WTC11 (cell line): ENCODE measurements at regions not wholly inside any gene's neighbourhood (a gene's known extent, or its start where the extent isn't known, plus 50 kb on each side); places are given as distances from the start of the nearest gene placed in this dataset.
A peak's percentile ranks its signal among the peaks of the same experiment; 100 is the strongest.

Experiments
- ATAC-seq: fragments of 200-7000 bp; cut with Tn5 transposase; 2 replicates; pipeline ENCODE4 v1.10.0; 2021; ENCODE audit warnings: mild to moderate bottlenecking, moderate library complexity
- CTCF ChIA-PET: fragments of 300-600 bp; sonication (Branson Sonifier 250); formaldehyde crosslinking; loops from one replicate; lab custom pipeline; 2021; ENCODE audit warnings: antibody characterized with exemption; lab: Charles Lee
- POLR2A ChIA-PET: fragments of 350-600 bp; sonication (Branson Sonifier 250); formaldehyde crosslinking; loops from one replicate; lab custom pipeline; 2021; ENCODE audit warnings: antibody characterized with exemption; lab: Charles Lee
- DNase-seq: peaks from one replicate; pipeline ENCODE4 v3.0.0; 2021; ENCODE audit warnings: low spot score
- H3K27ac Mint-ChIP-seq: 2 replicates; pipeline ENCODE4 v1.8.0; 2021; ENCODE audit warnings: mixed read lengths
- H3K27me3 Mint-ChIP-seq: 2 replicates; pipeline ENCODE4 v1.8.0; 2021; ENCODE audit warnings: low read depth, mild to moderate bottlenecking, moderate library complexity, mixed read lengths
- H3K36me3 Mint-ChIP-seq: 2 replicates; pipeline ENCODE4 v1.8.0; 2021; ENCODE audit warnings: mixed read lengths
- H3K4me1 Mint-ChIP-seq: 2 replicates; pipeline ENCODE4 v1.8.0; 2022; ENCODE audit warnings: mixed read lengths
- H3K4me3 Mint-ChIP-seq: 2 replicates; pipeline ENCODE4 v1.8.0; 2021; ENCODE audit warnings: mild to moderate bottlenecking, moderate library complexity, mixed read lengths
- H3K9me3 Mint-ChIP-seq: 2 replicates; pipeline ENCODE4 v1.8.0; 2021; ENCODE audit warnings: mixed read lengths
- CBFB ChIP-seq: sonication (generic); formaldehyde crosslinking; IDR thresholded peaks from 2 replicates; pipeline ENCODE4 v1.8.1; 2022; ENCODE audit warnings: mild to moderate bottlenecking, low read depth, missing genetic modification reagents
- E2F4 ChIP-seq: sonication (generic); formaldehyde crosslinking; IDR thresholded peaks from 2 replicates; pipeline ENCODE4 v1.8.1; 2022; ENCODE audit warnings: low read depth, mild to moderate bottlenecking, moderate library complexity, missing genetic modification reagents, borderline replicate concordance
- FOXJ3 ChIP-seq: sonication (generic); formaldehyde crosslinking; IDR thresholded peaks from 2 replicates; pipeline ENCODE4 v1.9.0; 2021; ENCODE audit warnings: missing genetic modification reagents, mild to moderate bottlenecking, borderline replicate concordance
- HMGA2 ChIP-seq: fragments of 250-450 bp; sonication (Bioruptor Pico); IDR thresholded peaks from 2 replicates; pipeline ENCODE4 v1.4.0; 2021; ENCODE audit warnings: mild to moderate bottlenecking, moderate library complexity
- JAZF1 ChIP-seq: fragments of 250-450 bp; sonication (Bioruptor Pico); IDR thresholded peaks from 2 replicates; pipeline ENCODE4 v1.9.0; 2021; ENCODE audit warnings: moderate library complexity, mild to moderate bottlenecking, inconsistent platforms
- KAT7 ChIP-seq: sonication (generic); formaldehyde crosslinking; IDR thresholded peaks from 2 replicates; pipeline ENCODE4 v1.8.1; 2023; ENCODE audit warnings: missing genetic modification reagents, mild to moderate bottlenecking, borderline replicate concordance
- MLX ChIP-seq: sonication (generic); formaldehyde crosslinking; IDR thresholded peaks from 2 replicates; pipeline ENCODE4 v1.8.1; 2023; ENCODE audit warnings: mild to moderate bottlenecking, missing genetic modification reagents, moderate library complexity
- MXD4 ChIP-seq: fragments of 250-450 bp; sonication (Bioruptor Pico); IDR thresholded peaks from 2 replicates; pipeline ENCODE4 v1.8.0; 2021; ENCODE audit warnings: mild to moderate bottlenecking, moderate library complexity, borderline replicate concordance
- NFATC4 ChIP-seq: fragments of 250-450 bp; sonication (Bioruptor Pico); IDR thresholded peaks from 2 replicates; pipeline ENCODE4 v1.9.0; 2021; ENCODE audit warnings: mild to moderate bottlenecking
- NR1H2 ChIP-seq: sonication (generic); formaldehyde crosslinking; IDR thresholded peaks from 2 replicates; pipeline ENCODE4 v1.9.0; 2021; ENCODE audit warnings: mild to moderate bottlenecking, moderate library complexity, missing genetic modification reagents
- NR3C1 ChIP-seq: sonication (generic); formaldehyde crosslinking; conservative IDR thresholded peaks from 2 replicates; pipeline ENCODE4 v1.8.1; 2023; ENCODE audit warnings: low read depth, mild to moderate bottlenecking, missing genetic modification reagents
- OVOL2 ChIP-seq: fragments of 250-450 bp; sonication (Bioruptor Pico); IDR thresholded peaks from 2 replicates; pipeline ENCODE4 v1.9.0; 2021; ENCODE audit warnings: mild to moderate bottlenecking, borderline replicate concordance
- SMAD4 ChIP-seq: sonication (generic); formaldehyde crosslinking; IDR thresholded peaks from 2 replicates; pipeline ENCODE4 v1.8.0; 2022; ENCODE audit warnings: mild to moderate bottlenecking, missing genetic modification reagents
- TP53 ChIP-seq: sonication (generic); formaldehyde crosslinking; IDR thresholded peaks from 2 replicates; pipeline ENCODE4 v1.8.1; 2023; ENCODE audit warnings: mild to moderate bottlenecking, missing genetic modification reagents
- USF2 ChIP-seq: sonication (generic); formaldehyde crosslinking; IDR thresholded peaks from 2 replicates; pipeline ENCODE4 v1.8.1; 2023; ENCODE audit warnings: mild to moderate bottlenecking, missing genetic modification reagents, moderate library complexity
- ZBTB43 ChIP-seq: sonication (generic); formaldehyde crosslinking; IDR thresholded peaks from 2 replicates; pipeline ENCODE4 v1.8.1; 2023; ENCODE audit warnings: mild to moderate bottlenecking, missing genetic modification reagents
- ZNF219 ChIP-seq: sonication (generic); formaldehyde crosslinking; IDR thresholded peaks from 2 replicates; pipeline ENCODE4 v1.8.0; 2023; ENCODE audit warnings: missing genetic modification reagents, mild to moderate bottlenecking, borderline replicate concordance
- ZNF232 ChIP-seq: sonication (generic); formaldehyde crosslinking; IDR thresholded peaks from 2 replicates; pipeline ENCODE4 v1.8.0; 2022; ENCODE audit warnings: mild to moderate bottlenecking, missing genetic modification reagents
- ZNF263 ChIP-seq: sonication (generic); formaldehyde crosslinking; IDR thresholded peaks from 2 replicates; pipeline ENCODE4 v1.8.1; 2022; ENCODE audit warnings: low read depth, mild to moderate bottlenecking, moderate library complexity, missing genetic modification reagents
- ZNF317 ChIP-seq: sonication (generic); formaldehyde crosslinking; IDR thresholded peaks from 2 replicates; pipeline ENCODE4 v1.8.1; 2023; ENCODE audit warnings: low read depth, mild to moderate bottlenecking, moderate library complexity, missing genetic modification reagents, borderline replicate concordance
- TF ChIP-seq, protein P1 (sequence below): fragments of 250-450 bp; sonication (Bioruptor Pico); IDR thresholded peaks from 2 replicates; pipeline ENCODE4 v2.1.2; 2022; ENCODE audit warnings: mild to moderate bottlenecking, moderate library complexity
- TF ChIP-seq, protein P2 (sequence below): sonication (generic); formaldehyde crosslinking; IDR thresholded peaks from 2 replicates; pipeline ENCODE4 v1.8.0; 2022; ENCODE audit warnings: missing genetic modification reagents

DNA sequence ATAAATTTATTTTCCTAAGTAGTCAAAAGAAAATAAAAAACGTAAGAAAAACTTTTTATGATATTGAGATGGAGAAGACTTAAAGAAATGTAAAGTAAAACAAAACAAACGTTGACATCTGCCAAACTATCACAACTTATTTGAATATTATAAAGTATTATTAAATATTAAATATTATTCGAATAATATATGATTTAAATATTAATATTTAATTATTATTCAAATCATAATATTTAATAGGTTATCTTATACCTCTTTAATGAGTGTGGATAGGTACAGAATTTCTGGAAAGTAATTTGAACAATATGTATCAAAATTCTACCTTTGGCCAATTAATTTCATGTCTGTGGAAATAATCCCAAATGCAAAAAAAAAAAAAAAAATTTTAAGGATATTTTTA lies 278.7 kb downstream of the RAD51AP2 start:
- TF ChIP-seq HMGA2: peak; percentile 99
- TF ChIP-seq ZNF232 (CRISPR knock-in tag): no peak
- DNase-seq: no peak
- Mint-ChIP-seq H3K4me1 (no peaks in the 10 kb centered on the region), H3K27ac (no peak overlapping the region), H3K36me3 (no peaks in the 10 kb centered on the region), H3K9me3 (no peaks in the 10 kb centered on the region), H3K27me3 (no peaks in the 10 kb centered on the region), H3K4me3 (no peak overlapping the region)
- ATAC-seq: no peak
- ChIA-PET CTCF (no interaction called here), POLR2A (no interaction called here)

- Mint-ChIP-seq H3K9me3 (peaks cover 4% of the 10 kb centered on the region), H3K4me1 (no peaks in the 10 kb centered on the region), H3K36me3 (no peaks in the 10 kb centered on the region), H3K27ac (no peak overlapping the region), H3K4me3 (no peak overlapping the region), H3K27me3 (no peaks in the 10 kb centered on the region)
- ATAC-seq (no peak), DNase-seq (no peak)
- TF ChIP-seq FOXJ3 (CRISPR knock-in tag) (no peak), OVOL2 (CRISPR knock-in tag) (no peak), TP53 (CRISPR knock-in tag) (no peak), MXD4 (CRISPR knock-in tag) (no peak), MLX (CRISPR knock-in tag) (no peak), ZNF317 (no peak), USF2 (CRISPR knock-in tag) (no peak), NFATC4 (CRISPR knock-in tag) (no peak), ZNF219 (CRISPR knock-in tag) (no peak), CBFB (CRISPR knock-in tag) (no peak), NR1H2 (CRISPR knock-in tag) (no peak), ZNF263 (CRISPR knock-in tag) (no peak), ZBTB43 (CRISPR knock-in tag) (no peak), SMAD4 (CRISPR knock-in tag) (no peak), KAT7 (CRISPR knock-in tag) (no peak), JAZF1 (CRISPR knock-in tag) (no peak), E2F4 (CRISPR knock-in tag) (no peak), NR3C1 (no peak)
- TF ChIP-seq, protein P1, sequence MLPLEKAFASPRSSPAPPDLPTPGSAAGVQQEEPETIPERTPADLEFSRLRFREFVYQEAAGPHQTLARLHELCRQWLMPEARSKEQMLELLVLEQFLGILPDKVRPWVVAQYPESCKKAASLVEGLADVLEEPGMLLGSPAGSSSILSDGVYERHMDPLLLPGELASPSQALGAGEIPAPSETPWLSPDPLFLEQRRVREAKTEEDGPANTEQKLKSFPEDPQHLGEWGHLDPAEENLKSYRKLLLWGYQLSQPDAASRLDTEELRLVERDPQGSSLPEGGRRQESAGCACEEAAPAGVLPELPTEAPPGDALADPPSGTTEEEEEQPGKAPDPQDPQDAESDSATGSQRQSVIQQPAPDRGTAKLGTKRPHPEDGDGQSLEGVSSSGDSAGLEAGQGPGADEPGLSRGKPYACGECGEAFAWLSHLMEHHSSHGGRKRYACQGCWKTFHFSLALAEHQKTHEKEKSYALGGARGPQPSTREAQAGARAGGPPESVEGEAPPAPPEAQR (CRISPR knock-in tag): no peak
- TF ChIP-seq, protein P2, sequence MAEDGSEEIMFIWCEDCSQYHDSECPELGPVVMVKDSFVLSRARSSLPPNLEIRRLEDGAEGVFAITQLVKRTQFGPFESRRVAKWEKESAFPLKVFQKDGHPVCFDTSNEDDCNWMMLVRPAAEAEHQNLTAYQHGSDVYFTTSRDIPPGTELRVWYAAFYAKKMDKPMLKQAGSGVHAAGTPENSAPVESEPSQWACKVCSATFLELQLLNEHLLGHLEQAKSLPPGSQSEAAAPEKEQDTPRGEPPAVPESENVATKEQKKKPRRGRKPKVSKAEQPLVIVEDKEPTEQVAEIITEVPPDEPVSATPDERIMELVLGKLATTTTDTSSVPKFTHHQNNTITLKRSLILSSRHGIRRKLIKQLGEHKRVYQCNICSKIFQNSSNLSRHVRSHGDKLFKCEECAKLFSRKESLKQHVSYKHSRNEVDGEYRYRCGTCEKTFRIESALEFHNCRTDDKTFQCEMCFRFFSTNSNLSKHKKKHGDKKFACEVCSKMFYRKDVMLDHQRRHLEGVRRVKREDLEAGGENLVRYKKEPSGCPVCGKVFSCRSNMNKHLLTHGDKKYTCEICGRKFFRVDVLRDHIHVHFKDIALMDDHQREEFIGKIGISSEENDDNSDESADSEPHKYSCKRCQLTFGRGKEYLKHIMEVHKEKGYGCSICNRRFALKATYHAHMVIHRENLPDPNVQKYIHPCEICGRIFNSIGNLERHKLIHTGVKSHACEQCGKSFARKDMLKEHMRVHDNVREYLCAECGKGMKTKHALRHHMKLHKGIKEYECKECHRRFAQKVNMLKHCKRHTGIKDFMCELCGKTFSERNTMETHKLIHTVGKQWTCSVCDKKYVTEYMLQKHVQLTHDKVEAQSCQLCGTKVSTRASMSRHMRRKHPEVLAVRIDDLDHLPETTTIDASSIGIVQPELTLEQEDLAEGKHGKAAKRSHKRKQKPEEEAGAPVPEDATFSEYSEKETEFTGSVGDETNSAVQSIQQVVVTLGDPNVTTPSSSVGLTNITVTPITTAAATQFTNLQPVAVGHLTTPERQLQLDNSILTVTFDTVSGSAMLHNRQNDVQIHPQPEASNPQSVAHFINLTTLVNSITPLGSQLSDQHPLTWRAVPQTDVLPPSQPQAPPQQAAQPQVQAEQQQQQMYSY (CRISPR knock-in tag): no peak
- POLR2A ChIA-PET: no interaction called here
- CTCF ChIA-PET: no interaction called here
Measured at GRCh38 chr2:17235167-17235566, 283.1 kb downstream of the RAD51AP2 start.
